Bronchial epithelial cell (primary cell): ENCODE measurements at regions not wholly inside any gene's neighbourhood (a gene's known extent, or its start where the extent isn't known, plus 50 kb on each side); places are given as distances from the start of the nearest gene placed in this dataset.

Source experiments
- DNase-seq: peaks from one replicate; pipeline ENCODE4 v3.0.0-alpha.2; 2010; ENCODE audit warnings: low read depth
- FAIRE-seq: peaks from 2 replicates; lab custom pipeline; 2011; peaks lifted over from hg19 to GRCh38; lab: Jason Lieb, UNC
- H3K27me3 ChIP-seq: 2 replicates; pipeline ENCODE4 v1.5.1; 2011; ENCODE audit warnings: low read length; ENCODE audit not compliant: control insufficient read depth, insufficient read depth
- H3K36me3 ChIP-seq: 2 replicates; pipeline ENCODE4 v1.5.1; 2011; ENCODE audit warnings: low read length; ENCODE audit not compliant: control insufficient read depth, insufficient read depth
- H3K4me3 ChIP-seq: 2 replicates; pipeline ENCODE4 v1.5.1; 2011; ENCODE audit warnings: mild to moderate bottlenecking, low read depth, low read length, control low read depth
- CTCF ChIP-seq: IDR thresholded peaks from 2 replicates; pipeline ENCODE4 v1.5.1; 2011; ENCODE audit warnings: mild to moderate bottlenecking, moderate library complexity, low read length, control low read depth, inconsistent platforms; ENCODE audit not compliant: insufficient read depth, severe bottlenecking

- FAIRE-seq (no peak), DNase-seq (no peak)
- H3K4me3 ChIP-seq = no peak overlapping the region
- no peaks in the 10 kb centered on the region for H3K36me3 ChIP-seq
- no peaks in the 10 kb centered on the region for H3K27me3 ChIP-seq
- no peak for TF ChIP-seq CTCF
Observed at GRCh38 chr20:11820838-11821237, 96.9 kb upstream of the BTBD3 start.

GRCh38 chr20:11822540-11822794 lies 95.2 kb upstream of the BTBD3 start:
- TF ChIP-seq CTCF = no peak
- Histone ChIP-seq H3K36me3 (no peaks in the 10 kb centered on the region), H3K4me3 (no peak overlapping the region), H3K27me3 (no peaks in the 10 kb centered on the region)
- FAIRE-seq (no peak), DNase-seq (no peak)

GRCh38 chr20:11826334-11826733 lies 91.4 kb upstream of the BTBD3 start:
- TF ChIP-seq CTCF = no peak
- H3K36me3 ChIP-seq = no peaks in the 10 kb centered on the region
- H3K27me3 ChIP-seq = no peaks in the 10 kb centered on the region
- DNase-seq (no peak), FAIRE-seq (no peak)
- no peak overlapping the region for H3K4me3 ChIP-seq

GRCh38 chr20:11832397-11832796 lies 85.3 kb upstream of the BTBD3 start:
- FAIRE-seq = no peak
- no peak overlapping the region for H3K4me3 ChIP-seq
- no peak for TF ChIP-seq CTCF

GRCh38 chr20:11832851-11833250 lies 84.8 kb upstream of the BTBD3 start:
- no peak for TF ChIP-seq CTCF
- DNase-seq (no peak), FAIRE-seq (no peak)

More at GRCh38 chr20:11832397-11832796, 85.3 kb upstream of the BTBD3 start:
- H3K27me3 ChIP-seq = no peaks in the 10 kb centered on the region
- no peaks in the 10 kb centered on the region for H3K36me3 ChIP-seq
- DNase-seq = no peak

GRCh38 chr20:11833825-11834224 lies 83.9 kb upstream of the BTBD3 start:
- Histone ChIP-seq H3K4me3 (no peak overlapping the region), H3K27me3 (no peaks in the 10 kb centered on the region), H3K36me3 (no peaks in the 10 kb centered on the region)
- DNase-seq (no peak), FAIRE-seq (no peak)
- TF ChIP-seq CTCF = no peak

More at GRCh38 chr20:11832851-11833250, 84.8 kb upstream of the BTBD3 start:
- no peak overlapping the region for H3K4me3 ChIP-seq
- H3K36me3 ChIP-seq = no peaks in the 10 kb centered on the region
- H3K27me3 ChIP-seq = no peaks in the 10 kb centered on the region
